HG02763 (cell line): ENCODE measurements at regions not wholly inside any gene's neighbourhood (a gene's known extent, or its start where the extent isn't known, plus 50 kb on each side); places are given as distances from the start of the nearest gene placed in this dataset.
"Not testable (repeated sequence)": the region's sequence is repeated elsewhere in the genome, so short reads cannot be mapped to it uniquely, and the experiment has no call there.

Source experiments
- ATAC-seq: cut with Tn5 transposase; IDR thresholded peaks from one replicate; pipeline ENCODE4 v1.9.1; 2021; ENCODE audit warnings: mild to moderate bottlenecking, moderate library complexity; ENCODE audit not compliant: unreplicated experiment

- ATAC-seq: no peak
Measured at GRCh38 chr3:34411596-34411995, 613.2 kb downstream of the PDCD6IP start.

- ATAC-seq: no peak
Measured at GRCh38 chr3:34419801-34420200, 621.4 kb downstream of the PDCD6IP start.

GRCh38 chr3:34421762-34422161, 623.3 kb downstream of the PDCD6IP start:
- no peak for ATAC-seq

GRCh38 chr3:34439796-34440195, 641.4 kb downstream of the PDCD6IP start:
- no peak for ATAC-seq

- ATAC-seq: no peak
Measured at GRCh38 chr3:34444137-34444536, 645.7 kb downstream of the PDCD6IP start.

- no peak for ATAC-seq
Measured at GRCh38 chr3:34449305-34449704, 650.9 kb downstream of the PDCD6IP start.

- ATAC-seq: no peak
Measured at GRCh38 chr3:34463414-34463813, 665.0 kb downstream of the PDCD6IP start.

GRCh38 chr3:34464646-34465045, 666.2 kb downstream of the PDCD6IP start:
- ATAC-seq: no peak

- ATAC-seq: no peak
Measured at GRCh38 chr3:34475851-34476250, 677.4 kb downstream of the PDCD6IP start.

- ATAC-seq: no peak
Measured at GRCh38 chr3:34483311-34483887, 685.0 kb downstream of the PDCD6IP start.

GRCh38 chr3:34504366-34504765, 705.9 kb downstream of the PDCD6IP start:
- ATAC-seq: no peak

- no peak for ATAC-seq
Measured at GRCh38 chr3:34504775-34505174, 706.3 kb downstream of the PDCD6IP start.

- no peak for ATAC-seq
Measured at GRCh38 chr3:34508732-34509131, 710.3 kb downstream of the PDCD6IP start.

GRCh38 chr3:34511891-34512290, 713.5 kb downstream of the PDCD6IP start:
- ATAC-seq: no peak

- not testable (repeated sequence) for ATAC-seq
Measured at GRCh38 chr3:34519008-34519407, 720.6 kb downstream of the PDCD6IP start.

- ATAC-seq: no peak
Measured at GRCh38 chr3:34531156-34531555, 732.7 kb downstream of the PDCD6IP start.

GRCh38 chr3:34533451-34533850, 735.0 kb downstream of the PDCD6IP start:
- no peak for ATAC-seq

GRCh38 chr3:34534013-34534412, 735.6 kb downstream of the PDCD6IP start:
- ATAC-seq: no peak

- no peak for ATAC-seq
Measured at GRCh38 chr3:34544136-34544535, 745.7 kb downstream of the PDCD6IP start.

- ATAC-seq: no peak
Measured at GRCh38 chr3:34547297-34547920, 749.0 kb downstream of the PDCD6IP start.

- ATAC-seq: no peak
Measured at GRCh38 chr3:34567266-34567665, 768.8 kb downstream of the PDCD6IP start.

- ATAC-seq: no peak
Measured at GRCh38 chr3:34568766-34569165, 770.3 kb downstream of the PDCD6IP start.

- ATAC-seq: no peak
Measured at GRCh38 chr3:34569437-34569836, 771.0 kb downstream of the PDCD6IP start.
